Choroid plexus epithelial cell (primary cell): ENCODE measurements at regions not wholly inside any gene's neighbourhood (a gene's known extent, or its start where the extent isn't known, plus 50 kb on each side); places are given as distances from the start of the nearest gene placed in this dataset.
"Not testable (repeated sequence)": the region's sequence is repeated elsewhere in the genome, so short reads cannot be mapped to it uniquely, and the experiment has no call there.

Source experiments
- DNase-seq: peaks from one replicate; pipeline ENCODE4 v3.0.0-alpha.2; 2010; ENCODE audit warnings: low read depth
- H3K4me3 ChIP-seq: 2 replicates; pipeline ENCODE4 v1.5.1; 2011; ENCODE audit warnings: low read depth, mild to moderate bottlenecking, control low read depth, low read length, moderate library complexity
- CTCF ChIP-seq: conservative IDR thresholded peaks from 2 replicates; pipeline ENCODE4 v1.5.1; 2011; ENCODE audit warnings: low read depth, mild to moderate bottlenecking, control low read depth, inconsistent platforms, low read length, moderate library complexity

- no peak for TF ChIP-seq CTCF
- no peak for DNase-seq
- no peak overlapping the region for H3K4me3 ChIP-seq
Measured at GRCh38 chr7:91777522-91777921, 103.0 kb downstream of the MTERF1 start.

GRCh38 chr7:91778416-91778815 is 102.1 kb downstream of the MTERF1 start:
- no peak overlapping the region for H3K4me3 ChIP-seq
- TF ChIP-seq CTCF: no peak
- DNase-seq: no peak

- TF ChIP-seq CTCF: no peak
- H3K4me3 ChIP-seq: no peak overlapping the region
- no peak for DNase-seq
Measured at GRCh38 chr7:91780521-91780920, 100.0 kb downstream of the MTERF1 start.

- no peak overlapping the region for H3K4me3 ChIP-seq
- DNase-seq: peak; percentile 80
- peak; percentile 43 for TF ChIP-seq CTCF
Measured at GRCh38 chr7:91784469-91784868, 96.0 kb downstream of the MTERF1 start.

- DNase-seq: no peak
- TF ChIP-seq CTCF: no peak
- H3K4me3 ChIP-seq: no peak overlapping the region
Measured at GRCh38 chr7:91787931-91788330, 92.6 kb downstream of the MTERF1 start.

- TF ChIP-seq CTCF: no peak
- no peak for DNase-seq
- H3K4me3 ChIP-seq: no peak overlapping the region
Measured at GRCh38 chr7:91789086-91789485, 91.4 kb downstream of the MTERF1 start.

GRCh38 chr7:91789558-91789957 is 90.9 kb downstream of the MTERF1 start:
- DNase-seq: no peak
- no peak for TF ChIP-seq CTCF

GRCh38 chr7:91790646-91791045 is 89.9 kb downstream of the MTERF1 start:
- DNase-seq, H3K4me3 ChIP-seq: not testable (repeated sequence)

More at GRCh38 chr7:91789558-91789957, 90.9 kb downstream of the MTERF1 start:
- H3K4me3 ChIP-seq: no peak overlapping the region
